A204.1 (cell line): ENCODE measurements at regions not wholly inside any gene's neighbourhood (a gene's known extent, or its start where the extent isn't known, plus 50 kb on each side); places are given as distances from the start of the nearest gene placed in this dataset.
"Not testable (repeated sequence)": the region's sequence is repeated elsewhere in the genome, so short reads cannot be mapped to it uniquely, and the experiment has no call there.

Source experiments
- FAIRE-seq: peaks from 2 replicates; lab custom pipeline; 2012; peaks lifted over from hg19 to GRCh38; lab: Jason Lieb, UNC

DNA sequence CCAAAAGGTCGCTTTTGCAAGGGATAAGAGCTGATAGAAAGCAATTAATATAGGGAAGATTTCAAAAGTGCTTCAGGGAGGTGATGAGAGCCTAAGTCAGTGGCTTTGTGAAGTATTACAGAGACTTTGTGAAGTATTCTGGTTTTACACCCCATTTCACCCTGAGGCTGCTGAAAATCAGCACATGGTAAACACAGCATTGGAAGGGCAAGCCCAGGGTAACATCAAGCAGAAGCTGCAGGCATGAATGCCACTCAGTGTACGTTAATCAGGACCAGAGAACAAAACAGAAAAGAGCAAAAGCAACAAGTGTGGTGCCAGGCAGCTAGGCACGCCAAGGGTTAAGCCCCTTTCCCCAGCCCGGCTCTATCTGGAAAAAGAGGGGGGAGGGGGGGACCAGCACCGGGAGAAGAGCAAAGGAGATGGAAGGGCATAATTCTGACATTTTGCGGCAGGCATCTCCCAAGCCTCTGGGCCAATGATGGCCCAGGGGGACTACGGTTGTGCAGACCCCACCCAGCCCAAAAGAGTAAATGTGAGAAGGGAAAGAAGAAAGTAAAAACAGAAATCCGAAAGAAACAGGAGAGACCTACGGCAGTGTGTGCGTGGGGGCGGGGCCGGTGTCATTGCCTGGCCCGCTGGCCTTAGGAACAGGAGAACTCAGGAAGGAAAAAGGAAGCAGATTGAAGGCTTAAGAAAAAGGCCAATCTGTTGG, 58.9 kb downstream of the DHRS2 start:
- no peak for FAIRE-seq

DNA sequence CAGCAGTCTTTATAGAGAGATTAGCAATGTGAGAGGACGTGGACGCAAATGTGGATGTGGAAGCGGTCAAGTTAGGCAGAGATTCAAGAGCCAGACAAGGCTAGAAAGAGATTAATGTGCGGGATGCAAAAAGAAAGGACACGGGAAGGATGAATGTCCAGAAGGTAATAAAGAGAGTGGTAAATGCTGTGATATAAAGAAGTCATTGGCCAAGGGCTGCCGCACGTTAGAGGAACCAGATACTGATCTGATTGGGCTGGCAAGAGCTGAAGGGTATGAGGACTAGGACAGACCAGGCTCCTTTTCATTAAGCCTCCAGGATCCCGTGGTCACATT, 59.5 kb downstream of the DHRS2 start:
- FAIRE-seq = no peak

DNA sequence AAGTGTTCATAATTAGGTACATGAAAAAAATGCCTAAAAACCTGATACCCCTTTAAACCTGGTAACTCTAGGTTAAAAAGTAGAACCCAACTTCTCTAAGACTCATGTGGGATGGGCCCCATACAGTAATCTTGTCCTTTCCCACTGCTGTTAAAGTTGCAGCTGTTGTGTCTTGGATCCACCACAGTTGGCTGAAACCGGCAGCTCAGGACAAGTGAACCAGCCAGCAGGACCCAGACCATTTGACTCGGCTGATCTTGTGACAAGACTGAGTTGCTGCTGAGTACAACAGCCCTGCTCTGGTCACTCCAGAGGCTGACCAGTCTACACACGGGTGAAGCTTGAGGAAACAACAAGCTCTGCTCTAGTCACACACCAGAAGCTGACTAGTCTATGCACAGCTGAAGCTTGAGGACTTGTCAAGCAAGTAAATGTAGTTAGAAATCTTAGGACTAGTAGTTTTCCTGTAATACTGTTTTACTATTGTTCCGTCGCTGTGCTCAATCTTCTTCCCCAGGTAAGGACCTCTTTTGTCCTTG, 60.6 kb downstream of the DHRS2 start:
- FAIRE-seq = no peak

DNA sequence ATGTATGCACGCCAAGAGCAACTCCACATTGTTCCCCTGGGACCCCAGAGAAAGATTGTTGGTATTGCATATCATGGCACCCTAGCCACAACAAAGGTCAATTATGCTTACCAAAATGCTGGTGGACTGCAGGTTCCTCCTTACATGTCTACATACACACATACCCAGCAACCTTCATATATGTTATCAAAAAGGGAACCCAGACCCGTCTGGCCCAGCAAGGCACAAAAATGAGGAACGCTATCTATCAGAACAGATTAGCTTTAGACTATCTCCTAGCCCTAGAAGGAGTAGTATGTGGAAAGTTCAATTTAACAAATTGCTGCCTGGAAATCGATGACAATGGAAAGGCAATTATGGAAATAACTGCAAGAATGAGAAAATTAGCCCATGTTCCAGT, 61.5 kb downstream of the DHRS2 start:
- FAIRE-seq = no peak

DNA sequence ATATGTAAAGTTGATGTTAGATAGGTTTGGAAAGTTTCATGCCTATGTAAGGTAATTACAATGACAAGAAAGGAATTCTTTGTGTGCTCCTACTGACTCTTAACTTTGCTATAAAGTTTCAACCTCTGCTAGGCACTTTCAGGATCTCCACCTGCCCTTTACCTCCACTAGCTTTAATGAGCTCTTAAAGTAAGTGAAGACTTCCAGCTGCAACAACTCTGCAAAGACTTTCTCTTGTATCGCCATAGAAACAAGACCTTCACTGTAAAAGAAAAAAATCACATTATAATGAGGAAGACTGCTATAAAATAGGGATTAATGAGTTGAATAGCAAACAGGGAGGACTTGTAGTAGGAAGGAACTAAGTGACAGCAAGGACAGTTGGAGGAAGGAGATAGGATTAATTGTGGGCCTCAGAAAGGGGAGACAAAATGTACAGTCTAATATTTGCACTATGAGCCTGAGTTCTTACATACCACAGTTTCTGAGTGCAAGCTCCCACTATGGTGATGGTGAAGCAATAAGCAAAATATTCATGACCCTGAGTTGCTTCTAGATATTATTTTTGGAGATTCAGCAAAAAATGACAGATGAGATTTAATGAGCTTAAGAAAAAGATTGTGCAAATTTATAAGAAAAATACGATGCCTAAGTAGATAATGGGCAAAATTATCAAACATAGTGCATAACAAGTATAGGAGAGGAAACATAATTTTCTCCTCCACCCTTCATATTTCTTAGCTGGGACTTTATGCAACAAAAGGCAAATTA, 66.7 kb downstream of the DHRS2 start:
- FAIRE-seq = no peak

DNA sequence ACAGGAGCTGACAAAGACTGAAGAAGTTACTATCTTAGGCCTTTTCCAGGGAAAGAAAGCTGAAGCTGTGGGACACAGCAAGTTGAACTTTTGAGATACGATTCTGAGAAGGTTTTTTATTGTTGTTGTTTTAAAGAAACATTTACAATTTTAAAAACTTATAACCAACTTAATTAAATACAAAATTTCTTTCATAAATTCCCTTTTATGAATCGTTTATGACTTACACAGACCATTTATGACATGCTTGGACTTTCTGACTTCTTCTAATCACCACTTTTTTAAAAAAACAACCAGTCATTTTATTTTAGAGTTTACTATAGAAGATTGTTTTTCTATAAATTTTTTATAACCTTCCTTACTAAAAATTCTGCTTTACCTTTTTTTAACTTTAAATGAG, 68.7 kb downstream of the DHRS2 start:
- FAIRE-seq = peak; percentile 83

DNA sequence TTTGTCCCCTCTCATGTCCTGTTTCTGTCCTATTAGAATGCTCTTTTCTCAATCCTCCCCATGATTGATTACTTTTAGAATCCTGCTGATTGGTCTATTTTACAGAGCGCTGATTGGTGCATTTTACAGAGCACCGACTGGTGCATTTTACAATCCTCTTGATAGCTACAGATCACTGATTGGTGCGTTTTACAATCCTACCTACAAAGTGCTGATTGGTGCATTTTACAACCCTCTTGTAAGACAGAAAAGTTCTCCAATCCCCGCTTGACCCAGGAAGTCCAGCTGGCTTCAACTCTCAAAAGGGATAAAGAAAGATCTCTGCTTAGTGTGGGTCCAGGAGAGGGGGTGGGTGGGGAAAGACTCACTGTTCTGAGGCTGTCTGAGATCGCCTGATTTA, 71.3 kb downstream of the DHRS2 start:
- FAIRE-seq = no peak

DNA sequence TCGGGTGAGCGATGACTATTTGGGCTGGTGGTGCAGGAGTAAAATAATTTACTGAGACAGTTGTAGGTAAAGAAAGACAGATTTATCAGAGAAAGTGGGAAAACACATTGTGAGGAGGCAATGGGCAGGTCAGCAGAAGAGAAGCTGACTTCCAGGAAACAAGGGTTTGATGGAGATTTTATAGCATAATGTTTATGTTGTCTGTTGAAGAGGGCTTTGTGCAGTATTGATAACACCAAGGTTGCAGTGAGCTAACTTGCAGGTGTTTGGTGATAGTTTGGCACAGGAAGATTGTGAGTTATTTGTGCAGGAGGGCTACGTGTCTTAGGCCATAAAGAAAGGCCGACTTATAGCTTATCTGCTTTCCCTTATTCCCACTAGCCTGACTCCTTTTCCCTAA, 72.2 kb downstream of the DHRS2 start:
- FAIRE-seq = no peak

DNA sequence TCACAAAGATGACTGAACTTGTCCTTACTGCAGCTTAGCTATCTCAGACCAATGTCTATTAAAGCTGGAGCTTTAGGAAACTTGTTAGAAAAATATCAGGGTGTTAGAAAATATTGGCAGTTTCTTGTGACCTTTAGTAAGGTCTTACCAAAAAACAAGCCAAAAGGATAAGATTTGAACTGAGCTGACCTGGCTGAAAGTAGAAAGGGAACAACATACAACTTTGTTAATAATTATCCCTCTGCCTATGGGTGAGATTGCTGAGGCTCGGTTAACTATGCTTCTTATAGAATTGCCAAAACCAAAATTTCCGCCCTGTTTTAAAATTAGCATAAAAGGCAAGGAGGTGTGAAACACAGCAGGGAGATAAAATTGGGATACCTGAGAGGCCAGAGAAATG, 73.8 kb downstream of the DHRS2 start:
- FAIRE-seq = no peak

DNA sequence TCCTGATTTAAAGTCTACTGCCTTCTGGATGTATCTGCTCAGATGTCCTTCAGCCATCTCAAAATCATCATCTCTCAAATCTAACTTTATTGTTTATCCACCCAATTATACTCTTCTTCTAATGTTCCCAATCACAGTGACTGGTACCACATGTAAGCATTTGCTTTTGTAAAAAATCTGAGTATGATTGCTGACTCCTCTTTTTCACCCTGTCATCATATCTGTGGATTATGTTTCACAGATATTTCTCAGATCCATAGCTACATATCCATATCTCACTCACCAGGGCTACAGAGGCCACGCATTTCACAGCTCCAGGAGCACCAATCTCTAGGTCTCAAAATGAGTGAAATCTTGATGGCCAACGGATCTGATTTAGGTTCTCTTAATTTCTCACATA, 76.1 kb downstream of the DHRS2 start:
- FAIRE-seq = no peak

DNA sequence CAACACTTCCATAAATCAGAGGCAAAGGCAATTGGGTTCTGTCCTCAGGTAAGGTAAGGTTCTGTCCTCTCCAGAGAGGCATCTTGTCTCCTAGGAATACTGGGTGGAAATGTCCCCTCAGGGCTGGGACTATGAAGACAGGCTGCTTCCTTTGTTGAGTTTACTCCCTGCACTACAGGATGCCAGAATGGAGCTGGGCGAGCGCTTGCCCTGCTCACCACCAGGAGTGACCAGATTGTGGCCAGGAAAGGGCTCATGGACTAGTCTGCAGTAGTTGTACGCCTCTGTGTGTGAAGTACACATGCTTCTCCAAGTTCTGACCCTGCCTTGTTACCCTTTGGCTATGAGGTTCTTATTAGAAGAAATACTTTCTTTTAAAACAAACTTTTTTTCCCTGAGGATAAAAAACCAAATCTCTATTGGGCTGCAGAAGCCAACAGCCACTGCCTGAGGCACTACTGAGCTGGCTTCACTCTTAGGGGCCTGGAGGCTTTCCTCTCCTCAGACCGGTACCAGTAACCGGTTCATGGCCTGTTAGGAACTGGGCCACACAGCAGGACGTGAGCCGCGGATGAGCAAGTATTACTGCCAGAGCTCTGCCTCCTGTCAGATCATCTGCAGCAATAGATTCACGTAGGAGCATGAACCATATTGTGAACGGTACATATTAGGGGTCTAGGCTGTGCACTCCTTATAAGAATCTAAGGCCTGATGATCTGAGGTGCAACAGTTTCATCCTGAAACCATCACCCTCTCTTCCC, 83.2 kb downstream of the DHRS2 start:
- FAIRE-seq = no peak

DNA sequence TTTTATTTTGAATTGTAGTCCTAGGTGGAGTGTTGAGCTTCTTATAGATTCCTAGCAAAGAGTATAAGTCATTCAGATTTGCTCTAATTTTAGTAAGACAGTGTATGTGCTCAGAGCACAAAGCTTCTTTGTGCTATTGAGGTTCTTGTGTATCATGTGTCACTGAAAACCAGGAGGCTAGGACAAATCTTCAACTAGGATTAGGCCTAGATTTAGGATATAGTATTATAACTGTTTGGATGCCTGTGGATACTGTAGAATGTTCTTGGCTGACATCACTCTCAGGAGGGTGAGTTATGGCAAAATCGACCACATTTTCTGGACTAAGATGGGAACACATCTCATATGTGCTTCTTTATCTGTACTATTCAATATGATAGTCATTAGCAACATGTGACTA, 86.5 kb downstream of the DHRS2 start:
- FAIRE-seq = no peak

DNA sequence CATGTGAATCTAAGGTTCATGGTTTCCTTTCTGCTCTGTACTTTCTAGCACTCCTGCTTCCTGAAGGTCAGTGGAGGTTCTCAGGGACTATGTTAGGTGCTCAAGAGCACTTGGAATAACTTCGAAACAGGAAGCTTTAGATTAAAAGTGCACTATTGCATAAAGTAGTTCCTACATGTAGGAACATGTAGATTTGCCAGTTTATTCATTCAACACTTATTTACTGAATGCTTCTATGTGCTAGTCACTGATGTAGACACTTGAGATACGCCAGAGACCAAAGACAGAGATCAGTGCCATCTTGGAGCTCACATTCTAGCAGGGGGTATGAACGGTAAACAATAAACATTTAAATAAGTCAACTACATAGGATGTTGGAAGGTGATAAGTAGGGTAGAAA, 87.7 kb downstream of the DHRS2 start:
- no peak for FAIRE-seq

DNA sequence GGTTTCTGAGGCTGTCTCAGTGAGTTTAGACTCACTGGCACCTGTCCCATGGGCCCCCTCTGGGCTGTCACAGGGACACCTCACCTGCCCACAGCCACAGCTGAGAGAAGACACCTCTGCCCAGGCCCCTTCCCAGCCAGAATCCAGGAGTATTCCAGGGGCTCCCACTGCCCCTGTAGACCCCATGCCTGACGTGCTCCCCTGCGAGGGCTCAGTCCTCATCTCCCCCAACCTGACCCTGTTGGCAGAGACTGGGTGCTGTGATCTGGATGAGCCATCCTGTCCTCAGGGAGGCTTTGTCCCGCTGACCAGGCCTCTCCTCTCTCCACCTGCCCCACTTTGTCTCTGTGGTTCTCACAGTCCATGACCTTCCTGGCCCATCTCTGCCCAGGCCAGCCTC, 89.4 kb downstream of the DHRS2 start:
- no peak for FAIRE-seq

DNA sequence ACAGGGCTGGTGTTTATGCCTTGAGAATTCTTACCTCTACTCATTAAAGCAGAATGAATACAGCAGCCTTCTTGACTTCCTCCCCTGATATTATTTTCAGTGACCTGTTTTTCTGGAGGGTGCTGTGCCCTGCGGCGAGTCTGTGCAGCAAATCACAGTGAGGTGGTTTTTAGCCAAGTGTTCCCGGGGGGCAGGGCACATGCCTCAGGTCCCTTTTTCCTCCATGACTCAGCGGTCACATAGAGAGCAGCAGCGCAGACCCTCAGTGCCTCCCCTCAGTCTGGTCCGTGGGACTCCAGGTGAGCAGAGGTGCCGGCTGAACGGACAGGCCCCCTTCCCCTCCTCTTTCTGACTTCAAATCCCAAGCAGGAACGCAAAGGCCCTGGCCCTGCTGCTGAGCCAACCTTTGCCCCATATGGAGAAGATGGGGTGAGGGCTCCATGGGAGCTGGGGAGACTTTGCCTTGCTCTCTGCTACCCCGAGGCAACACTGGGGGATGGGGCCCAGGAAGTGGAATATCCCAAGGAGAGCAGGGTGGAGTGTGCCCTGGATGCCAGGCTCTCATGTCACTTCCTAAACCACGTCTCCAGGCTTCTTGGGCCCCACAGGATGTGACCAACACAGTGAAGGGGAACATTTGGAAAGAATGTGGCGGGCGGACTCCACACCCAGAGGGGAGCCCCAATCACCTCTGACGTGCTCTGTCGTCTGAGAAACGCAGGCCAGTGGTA, 90.0 kb downstream of the DHRS2 start:
- no peak for FAIRE-seq

DNA sequence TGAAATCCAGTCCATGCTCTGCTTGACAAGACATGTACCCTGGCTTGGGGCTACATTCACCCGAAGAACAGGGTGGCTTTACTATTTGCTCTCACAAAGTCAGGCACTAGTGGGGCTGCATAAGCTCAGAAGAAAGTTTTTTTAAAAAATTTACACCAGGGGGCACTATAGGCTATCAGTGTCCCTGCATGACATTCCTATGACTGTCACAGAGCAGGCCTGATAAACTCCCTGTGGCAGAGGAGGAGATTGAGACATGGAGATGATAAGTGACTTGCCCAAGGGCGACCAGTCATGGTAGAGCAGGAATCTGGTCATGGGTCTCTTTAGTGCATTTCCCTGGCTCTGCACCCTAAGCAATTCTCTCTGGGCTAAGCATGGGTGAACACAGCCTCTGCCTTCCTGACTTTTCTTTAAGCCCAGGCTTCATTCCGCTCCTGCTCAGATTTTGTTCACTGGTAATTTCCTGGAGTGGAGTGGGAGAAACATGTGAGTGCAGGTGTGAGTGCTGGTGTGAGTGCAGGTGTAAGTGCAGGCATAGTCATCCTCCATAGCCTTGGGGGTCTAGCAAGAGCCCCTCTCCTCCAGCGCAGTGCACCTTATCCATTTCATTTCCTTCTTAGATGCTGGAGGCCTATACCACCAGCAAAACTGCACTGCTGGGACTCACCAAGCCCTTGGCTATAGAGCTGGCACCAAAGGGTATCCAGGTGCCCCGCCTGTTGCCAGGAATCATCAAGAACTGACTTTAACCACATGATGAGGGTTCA, 91.6 kb downstream of the DHRS2 start:
- FAIRE-seq = peak; percentile 27

DNA sequence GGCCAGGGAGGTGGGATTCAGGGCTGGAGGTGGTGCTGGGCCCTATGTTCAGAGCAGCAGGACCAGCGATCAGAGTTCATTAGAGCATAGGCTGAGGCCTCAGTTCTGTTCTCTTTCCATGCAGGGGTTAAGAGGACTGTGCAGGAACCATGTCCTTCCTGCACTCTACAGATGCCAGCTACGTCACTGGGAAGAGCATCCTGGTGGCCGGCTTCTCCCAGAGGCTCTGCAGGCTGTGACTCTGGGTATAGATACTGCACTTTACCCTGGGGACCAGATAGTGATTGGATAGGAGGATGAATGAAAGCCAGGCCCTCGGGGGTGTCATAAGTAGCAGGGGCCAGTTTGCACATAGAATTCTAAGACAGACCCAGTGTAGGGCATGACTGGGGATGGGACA, 92.6 kb downstream of the DHRS2 start:
- no peak for FAIRE-seq

DNA sequence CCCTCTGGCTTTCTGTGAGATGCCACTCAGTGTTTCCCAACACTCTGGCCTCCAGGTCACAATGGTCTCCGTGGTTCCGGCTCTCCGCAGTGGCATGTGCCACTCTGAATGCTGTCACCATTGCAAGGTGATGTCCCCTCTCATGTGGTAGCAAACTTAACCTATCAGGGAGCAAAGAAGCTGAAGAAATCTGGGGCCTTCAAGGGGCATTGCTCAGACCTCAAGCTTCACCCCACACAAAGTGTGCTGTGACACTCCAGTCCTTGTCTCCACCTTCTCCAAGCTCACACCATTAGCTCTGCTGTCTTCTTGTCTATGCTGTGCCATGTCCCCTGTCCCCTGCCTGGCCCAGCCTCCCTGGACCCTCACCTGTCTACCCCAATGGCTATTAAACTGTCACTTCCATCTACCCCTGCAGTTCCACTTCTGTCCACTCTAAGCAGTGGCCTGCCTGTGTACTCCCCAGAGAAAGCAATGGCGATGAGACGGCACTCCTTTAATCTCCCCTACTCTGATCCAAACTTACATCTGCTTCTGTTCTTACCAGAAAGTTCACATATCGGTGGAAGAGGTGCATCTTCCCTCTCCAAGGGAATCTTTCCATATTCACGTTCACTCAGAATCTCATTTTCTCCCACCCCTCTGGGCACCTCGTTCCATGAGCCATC, 93.7 kb downstream of the DHRS2 start:
- FAIRE-seq = no peak

DNA sequence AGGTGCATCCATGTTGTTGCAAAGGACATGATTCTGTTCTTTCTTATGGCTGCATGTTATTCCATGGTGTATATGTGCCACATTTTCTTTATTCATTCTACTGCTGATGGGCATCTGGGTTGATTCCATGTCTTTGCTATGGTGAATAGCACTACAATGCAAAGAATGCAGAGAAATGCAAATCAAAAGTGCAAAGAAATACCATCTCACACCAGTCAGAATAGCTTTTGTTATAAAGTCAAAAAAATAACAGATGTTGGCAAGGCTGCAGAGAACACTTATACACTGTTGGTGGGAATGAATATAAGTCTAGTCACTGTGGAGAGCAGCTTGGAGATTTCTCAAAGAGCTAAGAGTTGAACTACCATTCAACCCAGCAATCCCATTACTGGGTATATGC, 99.2 kb downstream of the DHRS2 start:
- FAIRE-seq = no peak

DNA sequence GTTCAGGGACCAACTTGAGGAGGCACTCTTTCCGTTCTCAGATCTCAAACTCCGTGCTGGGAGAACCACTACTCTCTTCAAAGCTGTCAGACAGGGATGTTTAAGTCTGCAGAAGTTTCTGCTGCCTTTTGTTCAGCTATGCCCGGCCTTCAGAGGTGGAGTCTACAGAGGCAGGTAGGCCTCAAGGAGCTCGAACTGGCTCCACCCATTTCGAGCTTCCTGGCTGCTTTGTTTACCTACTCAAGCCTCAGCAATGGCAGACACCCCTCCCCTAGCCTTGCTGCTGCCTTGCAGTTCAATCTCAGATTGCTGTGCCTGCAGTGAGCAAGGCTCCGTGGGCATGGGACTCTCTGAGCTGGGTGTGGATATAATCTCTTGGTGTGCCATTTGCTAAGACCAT, 108.2 kb downstream of the DHRS2 start:
- FAIRE-seq = not testable (repeated sequence)

DNA sequence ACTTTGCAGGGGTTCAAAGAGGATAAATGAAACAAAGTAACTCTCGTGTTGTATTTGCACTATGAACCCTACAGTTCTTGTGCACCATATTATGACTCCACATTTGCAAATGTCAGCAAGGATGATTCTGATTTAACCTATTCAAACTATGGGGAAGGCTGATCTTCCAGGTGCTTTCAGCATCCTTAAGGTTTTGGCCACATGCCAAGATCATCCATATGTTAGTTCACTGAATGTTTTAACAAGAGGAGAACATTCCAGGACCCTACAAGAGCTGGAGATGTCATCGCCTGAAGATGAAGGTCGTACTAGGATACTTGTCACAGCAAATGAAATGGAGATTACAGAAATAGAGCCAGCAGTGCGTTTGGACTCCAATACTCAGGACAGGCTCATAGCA, 114.2 kb downstream of the DHRS2 start:
- FAIRE-seq = no peak
